Astrocyte (in vitro differentiated cells and primary cell): ENCODE measurements at regions not wholly inside any gene's neighbourhood (a gene's known extent, or its start where the extent isn't known, plus 50 kb on each side); places are given as distances from the start of the nearest gene placed in this dataset.

Source experiments
- DNase-seq: peaks from one replicate; pipeline ENCODE4 v3.0.0-alpha.2; 2010; ENCODE audit warnings: low read depth
- FAIRE-seq: peaks from 2 replicates; lab custom pipeline; 2011; peaks lifted over from hg19 to GRCh38; lab: Jason Lieb, UNC
- H2AFZ ChIP-seq: 2 replicates; pipeline ENCODE4 v1.6.0; 2012; ENCODE audit warnings: low read depth, low read length, inconsistent platforms
- H3K27ac ChIP-seq: 2 replicates; pipeline ENCODE4 v1.5.1; 2011; ENCODE audit warnings: low read depth, low read length, inconsistent platforms
- H3K27me3 ChIP-seq: 2 replicates; pipeline ENCODE4 v1.6.0; 2011; ENCODE audit warnings: low read length, inconsistent platforms; ENCODE audit not compliant: insufficient read depth
- H3K36me3 ChIP-seq: 2 replicates; pipeline ENCODE4 v1.5.1; 2011; ENCODE audit warnings: low read length, inconsistent platforms; ENCODE audit not compliant: insufficient read depth
- H3K4me1 ChIP-seq: 2 replicates; pipeline ENCODE4 v1.5.1; 2011; ENCODE audit warnings: low read length, inconsistent platforms; ENCODE audit not compliant: insufficient read depth
- H3K4me2 ChIP-seq: 2 replicates; pipeline ENCODE4 v1.6.0; 2012; ENCODE audit warnings: low read length, inconsistent platforms
- H3K4me3 ChIP-seq: 2 replicates; pipeline ENCODE4 v1.5.1; 2011; ENCODE audit warnings: low read depth, mild to moderate bottlenecking, low read length, inconsistent platforms; ENCODE audit not compliant: insufficient read depth
- H3K79me2 ChIP-seq: 2 replicates; pipeline ENCODE4 v1.6.0; 2012; ENCODE audit warnings: mild to moderate bottlenecking, low read length, inconsistent platforms; ENCODE audit not compliant: insufficient read depth
- H3K9ac ChIP-seq: 2 replicates; pipeline ENCODE4 v1.6.0; 2012; ENCODE audit warnings: mild to moderate bottlenecking, low read length, inconsistent platforms
- H3K9me3 ChIP-seq: 2 replicates; pipeline ENCODE4 v1.5.1; 2012; ENCODE audit warnings: low read depth, mild to moderate bottlenecking, low read length, inconsistent platforms; ENCODE audit not compliant: insufficient read depth
- H4K20me1 ChIP-seq: 2 replicates; pipeline ENCODE4 v1.6.0; 2012; ENCODE audit warnings: low read length, inconsistent platforms; ENCODE audit not compliant: insufficient read depth
- H3K27ac Mint-ChIP-seq: one replicate; pipeline ENCODE4 v1.8.0; 2021; ENCODE audit warnings: mild to moderate bottlenecking, mixed read lengths; ENCODE audit not compliant: unreplicated experiment
- H3K27me3 Mint-ChIP-seq: one replicate; pipeline ENCODE4 v1.8.0; 2021; ENCODE audit warnings: low read depth, mixed read lengths; ENCODE audit not compliant: unreplicated experiment
- H3K36me3 Mint-ChIP-seq: one replicate; pipeline ENCODE4 v1.8.0; 2021; ENCODE audit warnings: low read depth, mixed read lengths; ENCODE audit not compliant: unreplicated experiment
- H3K4me1 Mint-ChIP-seq: one replicate; pipeline ENCODE4 v1.8.0; 2021; ENCODE audit warnings: low read depth, mixed read lengths; ENCODE audit not compliant: unreplicated experiment
- H3K4me3 Mint-ChIP-seq: one replicate; pipeline ENCODE4 v1.8.0; 2021; ENCODE audit warnings: mild to moderate bottlenecking, moderate library complexity, mixed read lengths; ENCODE audit not compliant: unreplicated experiment
- H3K9me3 Mint-ChIP-seq: one replicate; pipeline ENCODE4 v1.8.0; 2021; ENCODE audit warnings: mild to moderate bottlenecking, mixed read lengths; ENCODE audit not compliant: unreplicated experiment
- CTCF ChIP-seq: IDR thresholded peaks from 2 replicates; pipeline ENCODE4 v1.5.1; 2011; ENCODE audit warnings: low read depth, mild to moderate bottlenecking, inconsistent platforms, low read length, moderate library complexity; ENCODE audit not compliant: insufficient read depth
- EZH2 ChIP-seq: IDR thresholded peaks from 2 replicates; pipeline ENCODE4 v1.6.1; 2012; ENCODE audit warnings: mild to moderate bottlenecking, low read length, inconsistent platforms; ENCODE audit not compliant: insufficient read depth

GRCh38 chr5:16229357-16229940 lies 49.9 kb upstream of the MARCHF11 start:
- H3K27me3 Mint-ChIP-seq, result peaks cover 2% of the 10 kb centered on the region
- Histone ChIP-seq H3K4me1 (no peaks in the 10 kb centered on the region), H3K36me3 (no peaks in the 10 kb centered on the region), H3K27me3 (no peaks in the 10 kb centered on the region), H4K20me1 (no peaks in the 10 kb centered on the region), H3K9me3 (peaks cover 4% of the 10 kb centered on the region), H3K4me2 (no peak overlapping the region), H3K27ac (no peak overlapping the region), H3K4me3 (no peak overlapping the region), H3K79me2 (no peaks in the 10 kb centered on the region), H2AFZ (no peak overlapping the region), H3K9ac (no peak overlapping the region)
- DNase-seq (no peak), FAIRE-seq (no peak)
- no peaks in the 10 kb centered on the region for H3K4me1 Mint-ChIP-seq
- no peaks in the 10 kb centered on the region for H3K9me3 Mint-ChIP-seq
- H3K36me3 Mint-ChIP-seq, result no peaks in the 10 kb centered on the region
- no peak for TF ChIP-seq CTCF
- no peak for TF ChIP-seq EZH2
- H3K27ac Mint-ChIP-seq, result no peak overlapping the region
- H3K4me3 Mint-ChIP-seq, result no peak overlapping the region
